BJ (cell line): ENCODE measurements at regions not wholly inside any gene's neighbourhood (a gene's known extent, or its start where the extent isn't known, plus 50 kb on each side); places are given as distances from the start of the nearest gene placed in this dataset.
A peak's percentile ranks its signal among the peaks of the same experiment; 100 is the strongest.
"Not testable (repeated sequence)": the region's sequence is repeated elsewhere in the genome, so short reads cannot be mapped to it uniquely, and the experiment has no call there.

ENCODE experiments used
- CTCF ChIA-PET: fragments of 350-600 bp; formaldehyde crosslinking; extraction: SDS; loops from one replicate; lab custom pipeline; 2021; ENCODE audit warnings: antibody characterized with exemption, inconsistent platforms; lab: Yijun Ruan, JAX
- POLR2A ChIA-PET: fragments of 300-600 bp; sonication (Branson Sonifier 250); formaldehyde crosslinking; extraction: SDS; loops from one replicate; lab custom pipeline; 2021; ENCODE audit warnings: antibody characterized with exemption; lab: Charles Lee
- DNase-seq: peaks from one replicate; pipeline ENCODE4 v3.0.0-alpha.2; 2011; ENCODE audit warnings: low read depth
- H3K27me3 ChIP-seq: 2 replicates; pipeline ENCODE4 v1.6.0; 2011; ENCODE audit warnings: low read length; ENCODE audit not compliant: control insufficient read depth, insufficient read depth
- H3K36me3 ChIP-seq: 2 replicates; pipeline ENCODE4 v1.5.1; 2011; ENCODE audit warnings: low read length; ENCODE audit not compliant: control insufficient read depth, insufficient read depth
- H3K4me3 ChIP-seq: 2 replicates; pipeline ENCODE4 v1.5.1; 2011; ENCODE audit warnings: low read depth, mild to moderate bottlenecking, control low read depth, low read length
- TF ChIP-seq, protein P1 (sequence below): IDR thresholded peaks from 2 replicates; pipeline ENCODE4 v1.5.1; 2011; ENCODE audit warnings: low read depth, mild to moderate bottlenecking, control low read depth, inconsistent platforms, low read length, moderate library complexity; ENCODE audit not compliant: insufficient read depth

DNA sequence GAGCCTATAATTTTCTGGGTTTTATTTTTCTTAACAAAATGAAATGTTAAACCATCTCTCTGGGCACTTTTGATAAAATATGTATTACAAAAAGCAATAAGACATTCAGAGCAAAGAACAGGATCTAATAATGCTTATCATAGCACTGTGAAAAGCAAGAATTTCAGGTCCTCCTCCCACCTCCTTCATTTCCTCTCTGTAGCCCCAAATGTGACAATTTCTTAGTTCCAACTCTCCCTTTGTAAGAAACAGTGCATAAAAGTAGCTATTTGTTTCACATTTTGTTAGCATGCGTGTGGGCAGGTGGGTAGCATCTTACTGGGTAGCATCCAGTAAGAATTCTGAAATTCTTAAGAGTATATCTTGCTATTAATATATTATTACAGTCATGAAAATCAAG lies 130.9 kb upstream of the RASA1 start:
- CTCF ChIA-PET, result interaction anchor here (2.6 kb wide), 1 partner anchor 8 kb away, joined by 9 read pairs; no protein-coding TSS in a partner anchor
- TF ChIP-seq, protein P1, sequence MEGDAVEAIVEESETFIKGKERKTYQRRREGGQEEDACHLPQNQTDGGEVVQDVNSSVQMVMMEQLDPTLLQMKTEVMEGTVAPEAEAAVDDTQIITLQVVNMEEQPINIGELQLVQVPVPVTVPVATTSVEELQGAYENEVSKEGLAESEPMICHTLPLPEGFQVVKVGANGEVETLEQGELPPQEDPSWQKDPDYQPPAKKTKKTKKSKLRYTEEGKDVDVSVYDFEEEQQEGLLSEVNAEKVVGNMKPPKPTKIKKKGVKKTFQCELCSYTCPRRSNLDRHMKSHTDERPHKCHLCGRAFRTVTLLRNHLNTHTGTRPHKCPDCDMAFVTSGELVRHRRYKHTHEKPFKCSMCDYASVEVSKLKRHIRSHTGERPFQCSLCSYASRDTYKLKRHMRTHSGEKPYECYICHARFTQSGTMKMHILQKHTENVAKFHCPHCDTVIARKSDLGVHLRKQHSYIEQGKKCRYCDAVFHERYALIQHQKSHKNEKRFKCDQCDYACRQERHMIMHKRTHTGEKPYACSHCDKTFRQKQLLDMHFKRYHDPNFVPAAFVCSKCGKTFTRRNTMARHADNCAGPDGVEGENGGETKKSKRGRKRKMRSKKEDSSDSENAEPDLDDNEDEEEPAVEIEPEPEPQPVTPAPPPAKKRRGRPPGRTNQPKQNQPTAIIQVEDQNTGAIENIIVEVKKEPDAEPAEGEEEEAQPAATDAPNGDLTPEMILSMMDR, result no peak
- POLR2A ChIA-PET, result no interaction called here
- Histone ChIP-seq H3K36me3 (no peaks in the 10 kb centered on the region), H3K27me3 (no peaks in the 10 kb centered on the region), H3K4me3 (no peak overlapping the region)
- no peak for DNase-seq

DNA sequence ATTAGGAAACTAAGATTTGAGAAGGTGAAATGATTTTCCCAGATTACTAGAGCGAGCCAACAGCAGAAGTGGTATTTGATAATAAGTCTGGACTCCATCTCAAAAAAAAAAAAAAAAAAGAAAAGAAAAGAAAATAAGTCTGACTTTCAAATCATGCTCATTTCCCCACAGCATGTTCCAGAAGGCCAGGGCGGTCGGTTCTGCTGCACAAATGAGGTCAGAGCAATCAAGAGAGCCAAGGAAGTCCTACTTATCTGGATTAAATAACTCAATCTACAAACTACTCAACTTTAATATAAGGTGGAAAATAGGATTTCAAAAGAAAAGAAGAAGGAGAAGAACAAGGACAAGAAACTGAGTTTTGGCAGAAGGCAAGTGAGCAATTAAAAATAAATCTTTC lies 130.4 kb upstream of the RASA1 start:
- no peak for DNase-seq
- Histone ChIP-seq H3K4me3 (no peak overlapping the region), H3K36me3 (no peaks in the 10 kb centered on the region), H3K27me3 (no peaks in the 10 kb centered on the region)
- ChIA-PET CTCF (interaction anchor here (2.6 kb wide), 1 partner anchor 8 kb away, joined by 9 read pairs; no protein-coding TSS in a partner anchor), POLR2A (no interaction called here)
- TF ChIP-seq, protein P1, result no peak

DNA sequence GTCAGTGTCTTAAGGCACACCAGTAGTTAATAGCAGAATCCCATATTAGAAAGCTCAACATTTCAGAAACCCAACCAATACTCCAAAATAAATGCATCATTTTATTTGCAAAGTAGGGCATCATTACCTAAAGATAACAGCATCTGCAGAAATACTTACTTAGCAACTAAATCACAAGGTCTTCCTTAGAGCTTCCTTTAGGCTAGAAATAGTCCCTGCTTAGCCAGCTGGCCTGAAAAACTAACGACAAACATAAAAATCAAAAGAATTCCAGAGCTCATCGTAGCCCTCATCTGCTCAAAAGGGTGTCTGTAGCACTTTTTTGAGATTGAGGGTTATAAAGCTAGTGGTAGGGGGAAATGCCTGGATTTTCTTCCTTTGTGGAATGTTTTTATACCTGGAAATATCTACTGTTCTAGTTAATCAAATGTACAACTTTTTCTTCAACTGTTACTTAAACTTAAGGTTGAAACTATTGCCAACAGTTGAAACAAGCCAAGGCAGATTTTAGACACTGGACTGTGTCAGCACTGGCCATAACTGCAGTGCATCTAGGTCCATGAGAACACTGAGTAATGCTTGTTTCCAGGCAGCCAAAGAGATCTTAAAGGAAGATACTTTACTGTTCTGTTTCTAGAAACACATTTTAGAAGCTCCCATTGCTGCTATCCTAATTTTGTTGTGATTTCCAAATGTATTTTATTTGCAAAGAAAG lies 129.4 kb upstream of the RASA1 start:
- ChIA-PET CTCF (interaction anchor here (2.6 kb wide), 1 partner anchor 9 kb away, joined by 9 read pairs; no protein-coding TSS in a partner anchor), POLR2A (no interaction called here)
- TF ChIP-seq, protein P1, result no peak
- Histone ChIP-seq H3K4me3 (no peak overlapping the region), H3K27me3 (no peaks in the 10 kb centered on the region), H3K36me3 (no peaks in the 10 kb centered on the region)
- DNase-seq, result no peak

DNA sequence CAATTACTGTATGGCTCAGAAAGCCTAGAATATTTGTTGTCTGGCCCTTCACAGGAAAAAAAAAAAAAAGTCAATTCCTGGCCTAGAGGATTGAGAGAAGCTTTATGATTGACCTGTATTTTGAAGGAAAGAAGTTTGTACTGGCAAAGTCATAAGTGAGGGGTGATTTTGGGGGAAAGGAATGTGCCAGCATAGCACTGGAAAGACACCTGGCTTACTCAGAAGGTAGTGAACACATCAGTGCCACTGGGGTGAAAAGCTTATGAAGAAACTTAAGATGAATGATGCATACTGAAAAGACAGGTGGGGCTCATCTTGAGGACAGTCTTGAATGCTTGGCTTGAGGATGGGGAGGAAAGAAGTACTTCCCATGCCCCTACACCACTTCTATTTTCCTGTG lies 127.9 kb upstream of the RASA1 start:
- no peak for DNase-seq
- Histone ChIP-seq H3K36me3 (no peaks in the 10 kb centered on the region), H3K4me3 (no peak overlapping the region), H3K27me3 (no peaks in the 10 kb centered on the region)
- ChIA-PET POLR2A (no interaction called here), CTCF (no interaction called here)
- TF ChIP-seq, protein P1, result no peak

DNA sequence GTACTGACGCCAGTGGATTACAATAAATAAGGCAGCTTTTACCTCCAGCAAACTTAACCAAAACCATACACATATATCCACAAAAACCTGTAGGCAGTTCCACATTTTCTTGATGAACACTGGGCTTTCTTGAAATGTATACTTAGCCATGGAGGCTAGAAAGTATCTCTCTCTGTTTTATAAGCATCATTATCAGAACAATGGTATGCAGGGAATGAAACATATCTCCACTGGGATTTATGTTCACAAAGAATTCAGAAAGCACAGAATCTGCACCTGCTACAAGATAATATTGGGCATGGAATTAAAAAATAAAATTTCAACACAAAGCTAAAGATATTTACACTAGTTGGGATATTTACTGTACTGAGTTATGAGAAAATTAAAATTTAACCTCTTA lies 126.1 kb upstream of the RASA1 start:
- ChIA-PET POLR2A (no interaction called here), CTCF (no interaction called here)
- DNase-seq, result no peak
- Histone ChIP-seq H3K36me3 (no peaks in the 10 kb centered on the region), H3K27me3 (no peaks in the 10 kb centered on the region), H3K4me3 (no peak overlapping the region)
- TF ChIP-seq, protein P1, result no peak

DNA sequence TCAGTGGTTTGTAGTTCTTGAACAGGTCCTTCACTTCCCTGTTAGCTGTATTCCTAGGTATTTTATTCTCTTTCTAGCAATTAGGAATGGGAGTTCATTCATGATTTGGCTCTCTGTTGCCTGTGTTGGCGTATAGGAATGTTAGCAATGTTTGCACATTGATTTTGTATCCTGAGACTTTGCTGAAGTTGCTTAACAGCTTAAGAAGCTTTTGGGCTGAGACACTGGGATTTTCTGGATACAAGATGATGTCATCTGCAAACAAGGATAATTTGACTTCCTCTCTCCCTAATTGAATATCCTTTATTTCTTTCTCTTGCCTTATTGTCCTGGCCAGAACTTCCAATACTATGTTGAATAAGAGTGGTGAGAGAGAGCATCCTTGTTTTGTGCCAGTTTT lies 121.8 kb upstream of the RASA1 start:
- H3K4me3 ChIP-seq, CTCF ChIA-PET, POLR2A ChIA-PET, H3K36me3 ChIP-seq, H3K27me3 ChIP-seq: not testable (repeated sequence)
- DNase-seq, result peak; percentile 41
